Ishikawa (cell line): ENCODE measurements at regions not wholly inside any gene's neighbourhood (a gene's known extent, or its start where the extent isn't known, plus 50 kb on each side); places are given as distances from the start of the nearest gene placed in this dataset.

Source experiments
- EGR1 ChIP-seq: IDR thresholded peaks from 2 replicates; pipeline ENCODE4 v1.6.1; 2012
- TAF1 ChIP-seq: IDR thresholded peaks from 2 replicates; pipeline ENCODE4 v1.6.1; 2012; ENCODE audit warnings: low read depth, mild to moderate bottlenecking
- YY1 ChIP-seq: IDR thresholded peaks from 2 replicates; pipeline ENCODE4 v1.6.1; 2012; ENCODE audit warnings: low read depth

GRCh38 chr6:63464060-63464459 is 108.2 kb upstream of the LOC128125822 start:
- no peak for TF ChIP-seq TAF1
- TF ChIP-seq EGR1: no peak
- TF ChIP-seq YY1: no peak
